RWPE2 (cell line): ENCODE measurements at regions not wholly inside any gene's neighbourhood (a gene's known extent, or its start where the extent isn't known, plus 50 kb on each side); places are given as distances from the start of the nearest gene placed in this dataset.

Experiments used
- ATAC-seq: fragments of 200-7000 bp; cut with Tn5 transposase; 3 replicates; pipeline ENCODE4 v1.9.1; 2021; ENCODE audit warnings: low read depth
- DNase-seq: peaks from one replicate; pipeline ENCODE4 v3.0.0-alpha.2; 2020; ENCODE audit warnings: low spot score
- H3K27ac ChIP-seq: fragments of 450-650 bp; 2 replicates; pipeline ENCODE4 v1.5.1; 2017; ENCODE audit warnings: mild to moderate bottlenecking; ENCODE audit not compliant: poor library complexity, severe bottlenecking
- H3K27me3 ChIP-seq: fragments of 250-450 bp; sonication (Bioruptor Pico); 2 replicates; pipeline ENCODE4 v1.5.1; 2021; ENCODE audit warnings: mild to moderate bottlenecking, moderate library complexity; ENCODE audit not compliant: insufficient read depth, poor library complexity, severe bottlenecking
- H3K36me3 ChIP-seq: fragments of 250-450 bp; sonication (Bioruptor Pico); 2 replicates; pipeline ENCODE4 v1.5.1; 2020; ENCODE audit warnings: low read depth, mild to moderate bottlenecking, moderate library complexity
- H3K4me1 ChIP-seq: fragments of 250-450 bp; sonication (Bioruptor Pico); 2 replicates; pipeline ENCODE4 v1.5.1; 2021; ENCODE audit warnings: mild to moderate bottlenecking, moderate library complexity; ENCODE audit not compliant: insufficient read depth, poor library complexity, severe bottlenecking
- H3K4me3 ChIP-seq: fragments of 250-450 bp; sonication (Bioruptor Pico); 2 replicates; pipeline ENCODE4 v1.5.1; 2021; ENCODE audit warnings: mild to moderate bottlenecking, moderate library complexity; ENCODE audit not compliant: severe bottlenecking
- H3K9me3 ChIP-seq: fragments of 250-450 bp; sonication (Bioruptor Pico); 2 replicates; pipeline ENCODE4 v1.5.1; 2021; ENCODE audit warnings: mild to moderate bottlenecking, moderate library complexity; ENCODE audit not compliant: severe bottlenecking
- CTCF ChIP-seq: fragments of 450-650 bp; IDR thresholded peaks from one replicate; pipeline ENCODE4 v1.5.1; 2017; ENCODE audit warnings: mild to moderate bottlenecking, moderate library complexity; ENCODE audit not compliant: poor library complexity, severe bottlenecking

GRCh38 chr15:47516972-47517371, 200.3 kb upstream of the SEMA6D start:
- H3K4me1 ChIP-seq: peaks cover 18% of the 10 kb centered on the region
- no peaks in the 10 kb centered on the region for H3K9me3 ChIP-seq
- no peaks in the 10 kb centered on the region for H3K27me3 ChIP-seq
- H3K36me3 ChIP-seq: no peaks in the 10 kb centered on the region
- DNase-seq: no peak
- no peak overlapping the region for H3K27ac ChIP-seq
- H3K4me3 ChIP-seq: no peak overlapping the region
- no peak for ATAC-seq
- TF ChIP-seq CTCF: no peak

- Histone ChIP-seq H3K27ac (no peak overlapping the region), H3K36me3 (no peaks in the 10 kb centered on the region), H3K27me3 (no peaks in the 10 kb centered on the region), H3K4me3 (no peak overlapping the region), H3K4me1 (peaks cover 18% of the 10 kb centered on the region), H3K9me3 (no peaks in the 10 kb centered on the region)
- no peak for TF ChIP-seq CTCF
- no peak for ATAC-seq
- no peak for DNase-seq
Observed at GRCh38 chr15:47517737-47518136, 199.6 kb upstream of the SEMA6D start.

GRCh38 chr15:47523681-47524475, 193.4 kb upstream of the SEMA6D start:
- Histone ChIP-seq H3K9me3 (no peaks in the 10 kb centered on the region), H3K36me3 (no peaks in the 10 kb centered on the region), H3K4me3 (no peak overlapping the region), H3K27ac (no peak overlapping the region), H3K4me1 (no peaks in the 10 kb centered on the region), H3K27me3 (no peaks in the 10 kb centered on the region)
- TF ChIP-seq CTCF: no peak
- no peak for ATAC-seq
- no peak for DNase-seq

- no peak for ATAC-seq
Observed at GRCh38 chr15:47529241-47529640, 188.1 kb upstream of the SEMA6D start.

More at GRCh38 chr15:47529241-47529640, 188.1 kb upstream of the SEMA6D start:
- Histone ChIP-seq H3K4me3 (no peak overlapping the region), H3K27ac (no peak overlapping the region), H3K4me1 (no peaks in the 10 kb centered on the region), H3K9me3 (no peaks in the 10 kb centered on the region), H3K27me3 (no peaks in the 10 kb centered on the region), H3K36me3 (no peaks in the 10 kb centered on the region)
- no peak for DNase-seq
- no peak for TF ChIP-seq CTCF
